ENCODE measurements at regions not wholly inside any gene's neighbourhood (a gene's known extent, or its start where the extent isn't known, plus 50 kb on each side); places are given as distances from the start of the nearest gene placed in this dataset.
"Not testable (repeated sequence)": the region's sequence is repeated elsewhere in the genome, so short reads cannot be mapped to it uniquely, and the experiment has no call there.

DNA sequence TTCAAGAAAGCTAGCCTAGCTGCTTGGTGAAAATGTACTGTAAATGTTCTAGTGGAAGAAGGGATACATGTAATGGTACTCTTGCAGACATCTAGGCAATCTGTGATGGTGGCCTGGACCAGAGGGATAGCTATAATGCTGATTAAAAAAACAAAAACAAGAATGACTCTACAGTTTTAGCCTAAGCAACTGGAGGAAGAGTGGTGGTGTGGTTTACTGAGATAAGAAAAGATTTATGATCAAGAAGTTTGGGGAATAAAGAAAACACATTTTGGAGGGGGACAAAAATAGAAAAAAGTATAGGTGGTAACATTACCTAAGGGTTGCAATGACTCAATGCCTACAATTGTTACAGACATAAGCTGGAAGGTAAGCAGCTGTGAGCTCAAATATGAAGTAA lies 1080.7 kb upstream of the CELF4 start:
- Mint-ChIP-seq H3K9me3 (ENCODE audit: unreplicated experiment) (no peaks in the 10 kb centered on the region), H3K27me3 (ENCODE audit: insufficient read depth, unreplicated experiment) (no peaks in the 10 kb centered on the region), H3K36me3 (ENCODE audit: insufficient read depth, unreplicated experiment) (no peaks in the 10 kb centered on the region), H3K4me3 (ENCODE audit: unreplicated experiment) (no peak overlapping the region), H3K27ac (ENCODE audit: unreplicated experiment) (no peak overlapping the region), H3K4me1 (ENCODE audit: low read depth, unreplicated experiment) (no peaks in the 10 kb centered on the region)
- no peak overlapping the region for H3K4me3 ChIP-seq (ENCODE audit: low read depth, low read length)
- no TSS peak for BruUV-seq (replicated peaks)
- no peak for DNase-seq
- no peaks in the 10 kb centered on the region for H3K4me1 ChIP-seq
- intact Hi-C loops (cut with micrococcal nuclease; ENCODE audit: unreplicated experiment), result no loop called here
- no peaks in the 10 kb centered on the region for H3K27me3 ChIP-seq (replicated peaks; ENCODE audit: control insufficient read depth, insufficient read depth, low read length)
- ChIA-PET CTCF (no interaction called here), POLR2A (no interaction called here)
- H3K36me3 ChIP-seq (ENCODE audit: control insufficient read depth, insufficient read depth, low read length), result no peaks in the 10 kb centered on the region
- H3K9me3 ChIP-seq, result no peaks in the 10 kb centered on the region
- TF ChIP-seq, protein P1, sequence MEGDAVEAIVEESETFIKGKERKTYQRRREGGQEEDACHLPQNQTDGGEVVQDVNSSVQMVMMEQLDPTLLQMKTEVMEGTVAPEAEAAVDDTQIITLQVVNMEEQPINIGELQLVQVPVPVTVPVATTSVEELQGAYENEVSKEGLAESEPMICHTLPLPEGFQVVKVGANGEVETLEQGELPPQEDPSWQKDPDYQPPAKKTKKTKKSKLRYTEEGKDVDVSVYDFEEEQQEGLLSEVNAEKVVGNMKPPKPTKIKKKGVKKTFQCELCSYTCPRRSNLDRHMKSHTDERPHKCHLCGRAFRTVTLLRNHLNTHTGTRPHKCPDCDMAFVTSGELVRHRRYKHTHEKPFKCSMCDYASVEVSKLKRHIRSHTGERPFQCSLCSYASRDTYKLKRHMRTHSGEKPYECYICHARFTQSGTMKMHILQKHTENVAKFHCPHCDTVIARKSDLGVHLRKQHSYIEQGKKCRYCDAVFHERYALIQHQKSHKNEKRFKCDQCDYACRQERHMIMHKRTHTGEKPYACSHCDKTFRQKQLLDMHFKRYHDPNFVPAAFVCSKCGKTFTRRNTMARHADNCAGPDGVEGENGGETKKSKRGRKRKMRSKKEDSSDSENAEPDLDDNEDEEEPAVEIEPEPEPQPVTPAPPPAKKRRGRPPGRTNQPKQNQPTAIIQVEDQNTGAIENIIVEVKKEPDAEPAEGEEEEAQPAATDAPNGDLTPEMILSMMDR (IDR thresholded peaks at IDR 0.05; ENCODE audit: insufficient read depth in 1 of 2, low read depth in 1 of 2, low read length in 1 of 2, severe bottlenecking in 1 of 2, unreplicated experiment in 1 of 2), result no peak

DNA sequence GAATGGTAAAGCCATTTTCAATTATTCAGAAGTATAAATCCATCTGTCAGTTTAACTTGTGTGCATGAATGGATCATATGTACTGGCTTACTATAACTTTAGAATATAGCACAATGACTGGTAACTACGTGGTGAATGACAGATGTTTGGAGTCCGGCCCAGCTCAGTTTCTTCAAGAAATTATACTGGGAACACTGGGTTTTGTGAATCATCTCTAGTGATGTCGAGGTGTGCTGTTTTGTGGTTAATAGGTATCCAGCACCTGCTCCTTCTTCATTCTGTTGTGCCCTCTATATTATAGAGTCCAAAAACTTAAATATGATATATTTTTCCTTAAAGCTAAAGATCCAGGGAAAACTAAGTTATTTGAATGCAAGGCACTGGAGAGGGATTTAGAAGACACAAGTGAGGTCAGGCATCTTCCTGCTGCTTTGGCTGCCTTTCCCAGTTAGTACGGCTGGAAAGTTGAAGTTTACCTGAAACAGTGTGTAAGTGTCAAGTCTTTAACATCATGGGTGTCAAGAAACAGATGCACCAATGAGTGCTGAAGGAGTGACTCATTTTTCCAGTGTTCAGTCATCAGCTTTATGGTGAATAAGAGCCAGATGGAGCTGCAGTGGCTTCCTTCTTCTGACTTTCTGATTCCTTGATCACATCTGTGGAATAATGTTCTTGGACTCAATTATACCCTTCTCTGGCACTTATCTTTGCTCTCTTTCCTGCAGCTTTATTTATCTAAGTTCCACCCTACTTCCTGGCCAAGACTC lies 1079.5 kb upstream of the CELF4 start:
- DNase-seq, result no peak
- Histone ChIP-seq H3K4me1 (no peaks in the 10 kb centered on the region), H3K36me3 (ENCODE audit: control insufficient read depth, insufficient read depth, low read length) (no peaks in the 10 kb centered on the region), H3K9me3 (no peaks in the 10 kb centered on the region), H3K4me3 (ENCODE audit: low read depth, low read length) (no peak overlapping the region), H3K27me3 (replicated peaks; ENCODE audit: control insufficient read depth, insufficient read depth, low read length) (no peaks in the 10 kb centered on the region)
- Mint-ChIP-seq H3K27ac (ENCODE audit: unreplicated experiment) (no peak overlapping the region), H3K4me3 (ENCODE audit: unreplicated experiment) (no peak overlapping the region), H3K9me3 (ENCODE audit: unreplicated experiment) (no peaks in the 10 kb centered on the region), H3K27me3 (ENCODE audit: insufficient read depth, unreplicated experiment) (no peaks in the 10 kb centered on the region), H3K36me3 (ENCODE audit: insufficient read depth, unreplicated experiment) (no peaks in the 10 kb centered on the region), H3K4me1 (ENCODE audit: low read depth, unreplicated experiment) (no peaks in the 10 kb centered on the region)
- TF ChIP-seq, protein P1 (IDR thresholded peaks at IDR 0.05; ENCODE audit: insufficient read depth in 1 of 2, low read depth in 1 of 2, low read length in 1 of 2, severe bottlenecking in 1 of 2, unreplicated experiment in 1 of 2), result no peak
- ChIA-PET CTCF (no interaction called here), POLR2A (no interaction called here)
- no TSS peak for BruUV-seq (replicated peaks)
- intact Hi-C loops (cut with micrococcal nuclease; ENCODE audit: unreplicated experiment), result no loop called here

DNA sequence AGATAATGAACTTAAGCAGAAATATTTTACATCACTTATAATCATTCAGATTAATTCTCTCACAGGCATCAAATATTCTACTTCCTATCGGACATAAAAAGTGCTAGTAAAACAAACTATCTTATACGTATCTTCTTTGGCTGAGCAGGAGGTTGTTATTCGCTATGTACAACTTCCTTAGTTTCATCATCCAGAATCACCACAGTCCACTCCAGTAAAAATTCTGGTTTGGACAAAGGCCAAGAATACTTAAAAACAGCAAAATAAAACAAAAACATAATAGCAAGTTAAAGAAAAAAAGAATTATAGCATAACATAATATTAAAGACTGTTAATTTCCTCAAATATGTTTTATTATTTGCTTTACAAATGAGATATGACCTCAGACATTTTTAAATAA lies 1077.1 kb upstream of the CELF4 start:
- H3K4me1 Mint-ChIP-seq (ENCODE audit: low read depth, unreplicated experiment), result no peaks in the 10 kb centered on the region
- H3K36me3 Mint-ChIP-seq (ENCODE audit: insufficient read depth, unreplicated experiment), result no peaks in the 10 kb centered on the region
- H3K27me3 Mint-ChIP-seq (ENCODE audit: insufficient read depth, unreplicated experiment), result no peaks in the 10 kb centered on the region
- intact Hi-C loops (cut with micrococcal nuclease; ENCODE audit: unreplicated experiment), result no loop called here
- no peaks in the 10 kb centered on the region for H3K36me3 ChIP-seq (ENCODE audit: control insufficient read depth, insufficient read depth, low read length)
- no peak overlapping the region for H3K4me3 ChIP-seq (ENCODE audit: low read depth, low read length)
- CTCF ChIA-PET, result no interaction called here
- no peaks in the 10 kb centered on the region for H3K4me1 ChIP-seq
- no TSS peak for BruUV-seq (replicated peaks)
- POLR2A ChIA-PET, result no interaction called here
- H3K9me3 ChIP-seq, result no peaks in the 10 kb centered on the region
- no peak overlapping the region for H3K27ac Mint-ChIP-seq (ENCODE audit: unreplicated experiment)
- no peak for DNase-seq
- peaks cover 13% of the 10 kb centered on the region for H3K9me3 Mint-ChIP-seq (ENCODE audit: unreplicated experiment)
- H3K27me3 ChIP-seq (replicated peaks; ENCODE audit: control insufficient read depth, insufficient read depth, low read length), result no peaks in the 10 kb centered on the region
- TF ChIP-seq, protein P1 (IDR thresholded peaks at IDR 0.05; ENCODE audit: insufficient read depth in 1 of 2, low read depth in 1 of 2, low read length in 1 of 2, severe bottlenecking in 1 of 2, unreplicated experiment in 1 of 2), result no peak
- H3K4me3 Mint-ChIP-seq (ENCODE audit: unreplicated experiment), result no peak overlapping the region

DNA sequence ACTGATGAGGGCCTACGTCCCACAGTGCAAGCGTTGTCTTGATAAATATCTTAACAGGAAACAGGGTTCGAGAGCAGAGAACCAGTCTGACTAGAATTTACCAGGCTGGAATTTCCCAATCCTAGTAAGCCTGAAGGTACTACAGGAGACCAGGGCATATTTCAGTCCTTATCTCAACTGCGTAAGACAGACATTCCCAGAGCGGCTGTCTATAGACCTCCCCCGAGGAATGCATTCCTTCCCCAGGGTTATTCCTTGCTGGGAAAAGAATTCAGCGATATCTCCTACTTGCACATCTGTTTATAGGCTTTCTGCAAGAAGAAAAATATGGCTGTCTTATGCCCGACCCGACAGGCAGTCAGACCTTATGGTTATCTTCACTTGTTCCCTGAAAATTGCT lies 1074.1 kb upstream of the CELF4 start:
- H3K4me1 Mint-ChIP-seq (ENCODE audit: low read depth, unreplicated experiment); H3K4me3 ChIP-seq (ENCODE audit: low read depth, low read length); intact Hi-C loops (cut with micrococcal nuclease; ENCODE audit: unreplicated experiment); POLR2A ChIA-PET; H3K27me3 ChIP-seq (replicated peaks; ENCODE audit: control insufficient read depth, insufficient read depth, low read length); H3K36me3 ChIP-seq (ENCODE audit: control insufficient read depth, insufficient read depth, low read length); H3K36me3 Mint-ChIP-seq (ENCODE audit: insufficient read depth, unreplicated experiment); BruUV-seq (replicated peaks); H3K9me3 ChIP-seq; H3K4me3 Mint-ChIP-seq (ENCODE audit: unreplicated experiment); H3K4me1 ChIP-seq; CTCF ChIA-PET; H3K27me3 Mint-ChIP-seq (ENCODE audit: insufficient read depth, unreplicated experiment); H3K27ac Mint-ChIP-seq (ENCODE audit: unreplicated experiment): not testable (repeated sequence)
- peak in 1 of 2 experiments; percentile 0 for DNase-seq
- peaks cover 13% of the 10 kb centered on the region for H3K9me3 Mint-ChIP-seq (ENCODE audit: unreplicated experiment)

All from Caco-2 (cell line).